Kidney (tissue), 13 donors: ENCODE measurements at regions not wholly inside any gene's neighbourhood (a gene's known extent, or its start where the extent isn't known, plus 50 kb on each side); places are given as distances from the start of the nearest gene placed in this dataset.

Experiments
- DNase-seq, 5 donors: peaks; one replicate each; pipeline ENCODE4 v3.0.0-alpha.2; 2013 to 2020
- FAIRE-seq: peaks from 2 replicates; lab custom pipeline; 2012; peaks lifted over from hg19 to GRCh38; lab: Jason Lieb, UNC
- H3K27ac ChIP-seq, 2 donors: one replicate each; pipeline ENCODE4 v1.7.0; 2013; ENCODE audit warnings: low read depth in 2 of 2, low read length in 2 of 2, inconsistent platforms in 1 of 2
- H3K27me3 ChIP-seq: one replicate; pipeline ENCODE4 v1.7.1; 2013; ENCODE audit warnings: low read length, inconsistent platforms; ENCODE audit not compliant: control insufficient read depth, insufficient read depth
- H3K36me3 ChIP-seq, 3 donors: one replicate each; pipeline versions ENCODE4 v1.7.0 to v1.7.1; 2013; ENCODE audit warnings: low read length in 3 of 3, control low read depth in 1 of 3, inconsistent platforms in 1 of 3; ENCODE audit not compliant: insufficient read depth in 3 of 3, control insufficient read depth in 2 of 3
- H3K4me1 ChIP-seq, 3 donors: one replicate each; pipeline versions ENCODE4 v1.7.0 to v1.7.1; 2013; ENCODE audit warnings: low read length in 3 of 3, inconsistent platforms in 1 of 3, low read depth in 1 of 3; ENCODE audit not compliant: control insufficient read depth in 2 of 3, insufficient read depth in 2 of 3
- H3K4me3 ChIP-seq, 3 donors: one replicate each; pipeline versions ENCODE4 v1.7.0 to v1.8.1; 2013; ENCODE audit warnings: low read length in 3 of 3, control low read depth in 1 of 3, inconsistent platforms in 1 of 3
- H3K9ac ChIP-seq, 3 donors: one replicate each; pipeline versions ENCODE4 v1.7.0 to v1.7.1; 2013; ENCODE audit warnings: low read length in 3 of 3, control low read depth in 1 of 3, inconsistent platforms in 1 of 3
- H3K9me3 ChIP-seq, 3 donors: one replicate each; pipeline versions ENCODE4 v1.7.0 to v1.7.1; 2013; ENCODE audit warnings: low read length in 3 of 3, control low read depth in 1 of 3, inconsistent platforms in 1 of 3; ENCODE audit not compliant: control insufficient read depth in 2 of 3, insufficient read depth in 1 of 3
- intact Hi-C: fragments of 100-400 bp; cut with DNase I; formaldehyde crosslinking; loops from one replicate; pipeline ENCODE4 v1.11.1; 2022
- TF ChIP-seq, protein P1 (sequence below): IDR thresholded peaks from 3 replicates; pipeline ENCODE4 v1.5.1; 2012; ENCODE audit warnings: mild to moderate bottlenecking, moderate library complexity, borderline replicate concordance; ENCODE audit not compliant: insufficient read depth; ENCODE audit errors: extremely low read depth
- donor health status: control.
- donor health status: control.
- donor health status: control.
- donor health status: control.
- donor health status: control.
- donor health status: DM: yes; HTN: yes; CAD: no.
- donor health status: Normal renal cell carcinoma (clear cell type).

DNA sequence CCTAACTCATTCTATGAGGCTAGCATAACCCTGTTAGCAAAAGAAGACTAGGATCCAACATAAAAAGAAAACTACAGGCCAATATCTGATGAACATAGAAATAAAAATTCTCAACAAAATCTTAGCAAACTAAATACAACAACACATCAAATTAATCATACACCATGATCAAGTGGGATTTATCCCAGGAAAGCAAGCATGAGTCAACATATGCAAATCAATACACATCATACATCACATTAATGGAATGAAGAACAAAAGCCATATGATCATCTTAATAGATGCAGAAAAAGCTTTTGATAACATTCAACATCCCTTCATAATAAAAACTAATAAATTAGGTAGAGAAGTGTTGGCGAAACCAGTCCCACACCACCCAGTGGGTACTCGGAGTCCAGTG lies 136.1 kb upstream of the MME start:
- no peak for FAIRE-seq

DNA sequence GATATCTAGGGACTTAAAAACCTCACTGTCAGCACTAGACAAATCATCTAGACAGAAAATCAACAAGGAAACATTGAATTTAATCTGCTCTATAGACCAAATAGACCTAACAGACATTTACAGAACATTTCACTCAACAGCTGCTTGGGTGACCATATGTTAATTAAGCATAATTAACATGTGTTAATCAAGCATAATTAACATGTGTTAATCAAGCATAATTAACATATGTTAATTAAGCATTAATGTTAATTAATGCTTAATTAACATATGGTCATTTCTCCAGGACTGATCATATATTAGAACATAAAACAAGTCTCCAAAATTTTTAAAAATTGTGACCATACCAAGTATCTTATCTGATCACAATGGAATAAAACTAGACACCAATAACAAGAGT lies 137.3 kb upstream of the MME start:
- Histone ChIP-seq H3K9me3 (no peaks in the 10 kb centered on the region), H3K27ac (no peak overlapping the region), H3K4me1 (no peaks in the 10 kb centered on the region), H3K27me3 (no peaks in the 10 kb centered on the region), H3K4me3 (no peak overlapping the region), H3K36me3 (no peaks in the 10 kb centered on the region), H3K9ac (no peak overlapping the region)
- FAIRE-seq = no peak
- TF ChIP-seq, protein P1, sequence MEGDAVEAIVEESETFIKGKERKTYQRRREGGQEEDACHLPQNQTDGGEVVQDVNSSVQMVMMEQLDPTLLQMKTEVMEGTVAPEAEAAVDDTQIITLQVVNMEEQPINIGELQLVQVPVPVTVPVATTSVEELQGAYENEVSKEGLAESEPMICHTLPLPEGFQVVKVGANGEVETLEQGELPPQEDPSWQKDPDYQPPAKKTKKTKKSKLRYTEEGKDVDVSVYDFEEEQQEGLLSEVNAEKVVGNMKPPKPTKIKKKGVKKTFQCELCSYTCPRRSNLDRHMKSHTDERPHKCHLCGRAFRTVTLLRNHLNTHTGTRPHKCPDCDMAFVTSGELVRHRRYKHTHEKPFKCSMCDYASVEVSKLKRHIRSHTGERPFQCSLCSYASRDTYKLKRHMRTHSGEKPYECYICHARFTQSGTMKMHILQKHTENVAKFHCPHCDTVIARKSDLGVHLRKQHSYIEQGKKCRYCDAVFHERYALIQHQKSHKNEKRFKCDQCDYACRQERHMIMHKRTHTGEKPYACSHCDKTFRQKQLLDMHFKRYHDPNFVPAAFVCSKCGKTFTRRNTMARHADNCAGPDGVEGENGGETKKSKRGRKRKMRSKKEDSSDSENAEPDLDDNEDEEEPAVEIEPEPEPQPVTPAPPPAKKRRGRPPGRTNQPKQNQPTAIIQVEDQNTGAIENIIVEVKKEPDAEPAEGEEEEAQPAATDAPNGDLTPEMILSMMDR = no peak
- intact Hi-C loops = no loop called here
- no peak for DNase-seq

More for the DNA sequence above, 136.1 kb upstream of the MME start:
- DNase-seq = no peak
- no peaks in the 10 kb centered on the region for H3K27me3 ChIP-seq
- no peak overlapping the region for H3K9ac ChIP-seq
- TF ChIP-seq, protein P1 = no peak
- no peak overlapping the region for H3K4me3 ChIP-seq
- no peak overlapping the region for H3K27ac ChIP-seq
- H3K36me3 ChIP-seq = no peaks in the 10 kb centered on the region
- H3K9me3 ChIP-seq = no peaks in the 10 kb centered on the region
- H3K4me1 ChIP-seq = no peaks in the 10 kb centered on the region
- intact Hi-C loops = no loop called here

DNA sequence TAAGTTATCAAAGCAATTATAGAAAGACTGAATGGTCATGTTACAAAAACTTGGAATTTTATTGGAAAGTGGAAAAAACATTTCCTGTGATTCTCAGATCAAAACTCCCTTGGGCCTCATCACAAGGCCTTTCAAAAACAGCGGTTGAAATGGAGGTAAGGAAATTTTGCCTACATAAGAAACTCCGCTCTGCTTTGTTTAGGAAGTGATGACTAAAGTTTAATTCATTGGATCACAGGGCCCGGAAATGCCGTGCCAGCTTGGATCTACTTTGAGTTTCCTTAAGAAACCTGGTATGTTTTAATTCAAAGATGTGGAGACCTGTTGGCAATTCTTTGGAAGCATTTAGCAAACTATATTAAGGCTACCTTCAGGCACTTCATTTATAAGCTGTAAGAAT lies 143.9 kb upstream of the MME start:
- Histone ChIP-seq H3K9ac (no peak overlapping the region), H3K27ac (no peak overlapping the region), H3K4me1 (no peaks in the 10 kb centered on the region), H3K27me3 (no peaks in the 10 kb centered on the region), H3K36me3 (no peaks in the 10 kb centered on the region), H3K4me3 (no peak overlapping the region), H3K9me3 (no peaks in the 10 kb centered on the region)
- intact Hi-C loops = no loop called here
- no peak for DNase-seq
- FAIRE-seq = no peak
- TF ChIP-seq, protein P1 = no peak

DNA sequence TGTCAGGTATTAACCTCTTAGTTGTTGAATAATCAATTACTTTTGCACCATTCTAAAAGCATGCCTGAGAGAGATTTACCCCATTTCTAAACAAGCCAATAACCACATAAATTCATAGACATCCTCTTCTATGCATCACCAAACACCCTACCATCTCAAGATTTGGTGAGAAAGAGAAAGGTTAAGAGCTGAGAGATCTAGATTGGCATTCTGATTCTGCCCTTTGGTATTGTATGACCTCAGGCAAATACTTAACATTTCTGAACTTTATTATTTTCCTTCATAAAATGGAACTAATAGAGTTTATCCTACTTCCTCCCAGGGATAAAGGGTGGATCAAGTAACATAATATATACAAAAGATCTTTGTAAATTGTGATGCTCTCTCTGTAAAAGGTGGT lies 146.5 kb upstream of the MME start:
- FAIRE-seq = no peak

More for the DNA sequence above, 146.5 kb upstream of the MME start:
- no peaks in the 10 kb centered on the region for H3K27me3 ChIP-seq
- H3K36me3 ChIP-seq = no peaks in the 10 kb centered on the region
- H3K9ac ChIP-seq = no peak overlapping the region
- H3K4me1 ChIP-seq = no peaks in the 10 kb centered on the region
- TF ChIP-seq, protein P1 = no peak
- DNase-seq = no peak
- intact Hi-C loops = no loop called here
- no peak overlapping the region for H3K4me3 ChIP-seq
- H3K9me3 ChIP-seq = no peaks in the 10 kb centered on the region
- no peak overlapping the region for H3K27ac ChIP-seq
